ENCODE measurements at regions not wholly inside any gene's neighbourhood (a gene's known extent, or its start where the extent isn't known, plus 50 kb on each side); places are given as distances from the start of the nearest gene placed in this dataset.
A peak's percentile ranks its signal among the peaks of the same experiment; 100 is the strongest.

- H3K4me1 Mint-ChIP-seq = no peaks in the 10 kb centered on the region
- H3K27ac Mint-ChIP-seq = no peak overlapping the region
- no peaks in the 10 kb centered on the region for H3K36me3 ChIP-seq (ENCODE audit: control insufficient read depth in 2 of 3, insufficient read depth in 3 of 3, low read length in 3 of 3)
- intact Hi-C loops (cut with micrococcal nuclease) = no loop called here
- H3K4me3 Mint-ChIP-seq = no peak overlapping the region
- DNase-seq (no peak), ATAC-seq (no peak)
- no peak overlapping the region for H3K27ac ChIP-seq (ENCODE audit: low read depth, low read length)
- H3K36me3 Mint-ChIP-seq = peaks cover 0 to 10% (median 0%) of the 10 kb centered on the region in 5 donors
- H3K4me3 ChIP-seq (ENCODE audit: low read length) = no peak overlapping the region
- no peaks in the 10 kb centered on the region for H3K27me3 Mint-ChIP-seq
- ChIA-PET POLR2A (no interaction called here), CTCF (no interaction called here)
- H3K9me3 Mint-ChIP-seq = peaks cover 0 to 4% (median 0%) of the 10 kb centered on the region in 11 donors
- H3K4me1 ChIP-seq (ENCODE audit: control insufficient read depth in 2 of 2, insufficient read depth in 2 of 2, low read length in 2 of 2) = no peaks in the 10 kb centered on the region
- H3K27me3 ChIP-seq (ENCODE audit: control insufficient read depth in 2 of 2, insufficient read depth in 2 of 2, low read length in 2 of 2) = no peaks in the 10 kb centered on the region
- H3K9me3 ChIP-seq (ENCODE audit: control insufficient read depth in 2 of 3, low read length in 3 of 3) = no peaks in the 10 kb centered on the region
Measured at GRCh38 chr9:79940919-79941318, 369.2 kb downstream of the TLE4 start.

GRCh38 chr9:79939819-79940218 is 368.1 kb downstream of the TLE4 start:
- Mint-ChIP-seq H3K36me3 (peaks cover 0 to 10% (median 0%) of the 10 kb centered on the region in 5 donors), H3K27ac (no peak overlapping the region), H3K9me3 (peaks cover 0 to 4% (median 0%) of the 10 kb centered on the region in 11 donors), H3K4me1 (no peaks in the 10 kb centered on the region), H3K27me3 (no peaks in the 10 kb centered on the region), H3K4me3 (no peak overlapping the region)
- intact Hi-C loops (cut with micrococcal nuclease) = no loop called here
- H3K36me3 ChIP-seq (ENCODE audit: control insufficient read depth in 2 of 3, insufficient read depth in 3 of 3, low read length in 3 of 3) = no peaks in the 10 kb centered on the region
- H3K9me3 ChIP-seq (ENCODE audit: control insufficient read depth in 2 of 3, low read length in 3 of 3) = no peaks in the 10 kb centered on the region
- H3K4me3 ChIP-seq (ENCODE audit: low read length) = no peak overlapping the region
- ChIA-PET CTCF (no interaction called here), POLR2A (no interaction called here)
- no peak for DNase-seq
- no peak overlapping the region for H3K27ac ChIP-seq (ENCODE audit: low read depth, low read length)
- no peak for ATAC-seq
- no peaks in the 10 kb centered on the region for H3K27me3 ChIP-seq (ENCODE audit: control insufficient read depth in 2 of 2, insufficient read depth in 2 of 2, low read length in 2 of 2)
- H3K4me1 ChIP-seq (ENCODE audit: control insufficient read depth in 2 of 2, insufficient read depth in 2 of 2, low read length in 2 of 2) = no peaks in the 10 kb centered on the region

- Mint-ChIP-seq H3K9me3 (peaks cover 0 to 4% (median 0%) of the 10 kb centered on the region in 11 donors), H3K4me1 (no peaks in the 10 kb centered on the region), H3K27ac (no peak overlapping the region), H3K27me3 (no peaks in the 10 kb centered on the region), H3K4me3 (no peak overlapping the region), H3K36me3 (peaks cover 0 to 10% (median 0%) of the 10 kb centered on the region in 5 donors)
- Histone ChIP-seq H3K27ac (ENCODE audit: low read depth, low read length) (no peak overlapping the region), H3K36me3 (ENCODE audit: control insufficient read depth in 2 of 3, insufficient read depth in 3 of 3, low read length in 3 of 3) (no peaks in the 10 kb centered on the region), H3K27me3 (ENCODE audit: control insufficient read depth in 2 of 2, insufficient read depth in 2 of 2, low read length in 2 of 2) (no peaks in the 10 kb centered on the region), H3K9me3 (ENCODE audit: control insufficient read depth in 2 of 3, low read length in 3 of 3) (no peaks in the 10 kb centered on the region), H3K4me3 (ENCODE audit: low read length) (no peak overlapping the region), H3K4me1 (ENCODE audit: control insufficient read depth in 2 of 2, insufficient read depth in 2 of 2, low read length in 2 of 2) (no peaks in the 10 kb centered on the region)
- ChIA-PET CTCF (no interaction called here), POLR2A (no interaction called here)
- ATAC-seq (no peak), DNase-seq (no peak)
- intact Hi-C loops (cut with micrococcal nuclease) = no loop called here
Measured at GRCh38 chr9:79936336-79936735, 364.6 kb downstream of the TLE4 start.

GRCh38 chr9:79929285-79929684 is 357.5 kb downstream of the TLE4 start:
- Mint-ChIP-seq H3K4me1 (no peaks in the 10 kb centered on the region), H3K27ac (no peak overlapping the region), H3K27me3 (no peaks in the 10 kb centered on the region), H3K4me3 (no peak overlapping the region), H3K36me3 (no peaks in the 10 kb centered on the region), H3K9me3 (peaks cover 0 to 6% (median 0%) of the 10 kb centered on the region in 11 donors)
- no peak overlapping the region for H3K27ac ChIP-seq (ENCODE audit: low read depth, low read length)
- H3K4me3 ChIP-seq (ENCODE audit: low read length) = no peak overlapping the region
- DNase-seq = no peak
- H3K9me3 ChIP-seq (ENCODE audit: control insufficient read depth in 2 of 3, low read length in 3 of 3) = no peaks in the 10 kb centered on the region
- CTCF ChIA-PET = no interaction called here
- H3K27me3 ChIP-seq (ENCODE audit: control insufficient read depth in 2 of 2, insufficient read depth in 2 of 2, low read length in 2 of 2) = no peaks in the 10 kb centered on the region
- H3K4me1 ChIP-seq (ENCODE audit: control insufficient read depth in 2 of 2, insufficient read depth in 2 of 2, low read length in 2 of 2) = no peaks in the 10 kb centered on the region
- intact Hi-C loops (cut with micrococcal nuclease) = no loop called here
- POLR2A ChIA-PET = no interaction called here
- H3K36me3 ChIP-seq (ENCODE audit: control insufficient read depth in 2 of 3, insufficient read depth in 3 of 3, low read length in 3 of 3) = no peaks in the 10 kb centered on the region
- ATAC-seq = no peak

GRCh38 chr9:79928661-79929223 is 357.0 kb downstream of the TLE4 start:
- Mint-ChIP-seq H3K27ac (peak overlapping the region in 1 of 9 donors; percentile 37), H3K27me3 (no peaks in the 10 kb centered on the region), H3K36me3 (no peaks in the 10 kb centered on the region), H3K4me3 (no peak overlapping the region), H3K9me3 (peaks cover 0 to 6% (median 0%) of the 10 kb centered on the region in 11 donors), H3K4me1 (no peaks in the 10 kb centered on the region)
- ChIA-PET CTCF (interaction anchor here (1.0 kb wide), 1 partner anchor 28 kb away, joined by 6 read pairs; no protein-coding TSS in a partner anchor), POLR2A (no interaction called here)
- Histone ChIP-seq H3K9me3 (ENCODE audit: control insufficient read depth in 2 of 3, low read length in 3 of 3) (no peaks in the 10 kb centered on the region), H3K4me1 (ENCODE audit: control insufficient read depth in 2 of 2, insufficient read depth in 2 of 2, low read length in 2 of 2) (no peaks in the 10 kb centered on the region), H3K27me3 (ENCODE audit: control insufficient read depth in 2 of 2, insufficient read depth in 2 of 2, low read length in 2 of 2) (no peaks in the 10 kb centered on the region), H3K27ac (ENCODE audit: low read depth, low read length) (no peak overlapping the region), H3K36me3 (ENCODE audit: control insufficient read depth in 2 of 3, insufficient read depth in 3 of 3, low read length in 3 of 3) (no peaks in the 10 kb centered on the region), H3K4me3 (ENCODE audit: low read length) (no peak overlapping the region)
- DNase-seq = no peak
- no peak for ATAC-seq
- intact Hi-C loops (cut with micrococcal nuclease) = no loop called here

GRCh38 chr9:79925326-79925725 is 353.6 kb downstream of the TLE4 start:
- POLR2A ChIA-PET = no interaction called here

GRCh38 chr9:79924836-79925235 is 353.1 kb downstream of the TLE4 start:
- Histone ChIP-seq H3K27ac (ENCODE audit: low read depth, low read length) (no peak overlapping the region), H3K9me3 (ENCODE audit: control insufficient read depth in 2 of 3, low read length in 3 of 3) (no peaks in the 10 kb centered on the region), H3K27me3 (ENCODE audit: control insufficient read depth in 2 of 2, insufficient read depth in 2 of 2, low read length in 2 of 2) (no peaks in the 10 kb centered on the region), H3K36me3 (ENCODE audit: control insufficient read depth in 2 of 3, insufficient read depth in 3 of 3, low read length in 3 of 3) (no peaks in the 10 kb centered on the region), H3K4me1 (ENCODE audit: control insufficient read depth in 2 of 2, insufficient read depth in 2 of 2, low read length in 2 of 2) (no peaks in the 10 kb centered on the region), H3K4me3 (ENCODE audit: low read length) (no peak overlapping the region)
- H3K4me3 Mint-ChIP-seq = no peak overlapping the region
- DNase-seq (no peak), ATAC-seq (no peak)
- H3K36me3 Mint-ChIP-seq = no peaks in the 10 kb centered on the region
- POLR2A ChIA-PET = no interaction called here
- H3K9me3 Mint-ChIP-seq = peaks cover 0 to 6% (median 0%) of the 10 kb centered on the region in 11 donors
- no peaks in the 10 kb centered on the region for H3K27me3 Mint-ChIP-seq
- H3K4me1 Mint-ChIP-seq = peaks cover 0 to 1% (median 0%) of the 10 kb centered on the region in 7 donors
- intact Hi-C loops (cut with micrococcal nuclease) = no loop called here
- H3K27ac Mint-ChIP-seq = no peak overlapping the region
- CTCF ChIA-PET = no interaction called here

More at GRCh38 chr9:79925326-79925725, 353.6 kb downstream of the TLE4 start:
- H3K27ac Mint-ChIP-seq = no peak overlapping the region
- DNase-seq = no peak
- no peak overlapping the region for H3K4me3 Mint-ChIP-seq
- no peaks in the 10 kb centered on the region for H3K9me3 ChIP-seq (ENCODE audit: control insufficient read depth in 2 of 3, low read length in 3 of 3)
- H3K4me1 ChIP-seq (ENCODE audit: control insufficient read depth in 2 of 2, insufficient read depth in 2 of 2, low read length in 2 of 2) = no peaks in the 10 kb centered on the region
- CTCF ChIA-PET = no interaction called here
- ATAC-seq = no peak
- H3K27me3 ChIP-seq (ENCODE audit: control insufficient read depth in 2 of 2, insufficient read depth in 2 of 2, low read length in 2 of 2) = no peaks in the 10 kb centered on the region
- no peaks in the 10 kb centered on the region for H3K27me3 Mint-ChIP-seq
- H3K9me3 Mint-ChIP-seq = peaks cover 0 to 6% (median 0%) of the 10 kb centered on the region in 11 donors
- H3K4me3 ChIP-seq (ENCODE audit: low read length) = no peak overlapping the region
- intact Hi-C loops (cut with micrococcal nuclease) = no loop called here
- no peak overlapping the region for H3K27ac ChIP-seq (ENCODE audit: low read depth, low read length)
- H3K36me3 Mint-ChIP-seq = no peaks in the 10 kb centered on the region
- peaks cover 0 to 1% (median 0%) of the 10 kb centered on the region in 7 donors for H3K4me1 Mint-ChIP-seq
- no peaks in the 10 kb centered on the region for H3K36me3 ChIP-seq (ENCODE audit: control insufficient read depth in 2 of 3, insufficient read depth in 3 of 3, low read length in 3 of 3)

All from naive thymus-derived CD4-positive, alpha-beta T cell (primary cell).